ENCODE measurements at regions not wholly inside any gene's neighbourhood (a gene's known extent, or its start where the extent isn't known, plus 50 kb on each side); places are given as distances from the start of the nearest gene placed in this dataset.

GRCh38 chr10:88212069-88212468 is 348.6 kb downstream of the PTEN start:
- TF ChIP-seq EZH2 (IDR thresholded peaks at IDR 0.05; ENCODE audit: insufficient read depth, poor library complexity, severe bottlenecking) (no peak), EZH2phosphoT487 (IDR thresholded peaks at IDR 0.05; ENCODE audit: insufficient read depth, low read depth) (no peak)
- no peaks in the 10 kb centered on the region for H3K36me3 ChIP-seq (ENCODE audit: low read depth)
- no peak for DNase-seq

GRCh38 chr10:88213065-88213605 is 349.7 kb downstream of the PTEN start:
- H3K9ac ChIP-seq, result no peak overlapping the region
- H3K36me3 ChIP-seq (ENCODE audit: low read depth), result no peaks in the 10 kb centered on the region
- H3K27ac ChIP-seq, result no peak overlapping the region
- no peak overlapping the region for H2AFZ ChIP-seq
- H3K9me2 ChIP-seq (ENCODE audit: insufficient read depth), result no peaks in the 10 kb centered on the region
- H3K27me3 ChIP-seq (replicated peaks; ENCODE audit: insufficient read depth), result no peaks in the 10 kb centered on the region
- H3K4me3 ChIP-seq, result no peak overlapping the region
- H3F3A ChIP-seq (ENCODE audit: insufficient read depth), result peaks cover 16% of the 10 kb centered on the region; the same call in 1 of the 2 replicates
- no peaks in the 10 kb centered on the region for H3K9me3 ChIP-seq (ENCODE audit: low read depth)
- DNase-seq, result no peak
- 88 to 89% methylated on average over 6 of the region's 6 CpGs for WGBS, 2 experiments (ENCODE audit: low coverage in 1 of 2, low lambda C conversion rate in 2 of 2, missing lambda C conversion rate in 2 of 2)
- H3K4me2 ChIP-seq (ENCODE audit: unreplicated experiment), result no peak overlapping the region
- H3K79me2 ChIP-seq (ENCODE audit: insufficient read depth), result no peaks in the 10 kb centered on the region
- TF ChIP-seq EZH2phosphoT487 (IDR thresholded peaks at IDR 0.05; ENCODE audit: insufficient read depth, low read depth), result no peak
- TF ChIP-seq EZH2 (IDR thresholded peaks at IDR 0.05; ENCODE audit: insufficient read depth, poor library complexity, severe bottlenecking), result no peak
- H4K20me1 ChIP-seq (ENCODE audit: insufficient read depth), result no peaks in the 10 kb centered on the region
- in situ Hi-C loops (cut with MboI), result no loop called here
- H3K4me1 ChIP-seq (ENCODE audit: insufficient read depth), result peaks cover 17% of the 10 kb centered on the region

More at GRCh38 chr10:88212069-88212468, 348.6 kb downstream of the PTEN start:
- Histone ChIP-seq H3K4me3 (no peak overlapping the region), H2AFZ (no peak overlapping the region), H3K27me3 (replicated peaks; ENCODE audit: insufficient read depth) (no peaks in the 10 kb centered on the region), H3K27ac (no peak overlapping the region), H3K4me1 (ENCODE audit: insufficient read depth) (peaks cover 17% of the 10 kb centered on the region), H3K9me3 (ENCODE audit: low read depth) (no peaks in the 10 kb centered on the region), H3K9me2 (ENCODE audit: insufficient read depth) (no peaks in the 10 kb centered on the region), H3K79me2 (ENCODE audit: insufficient read depth) (no peaks in the 10 kb centered on the region), H3K9ac (no peak overlapping the region), H3K4me2 (ENCODE audit: unreplicated experiment) (no peak overlapping the region), H4K20me1 (ENCODE audit: insufficient read depth) (no peaks in the 10 kb centered on the region), H3F3A (ENCODE audit: insufficient read depth) (peaks cover 16% of the 10 kb centered on the region; the same call in 1 of the 2 replicates)
- in situ Hi-C loops (cut with MboI), result no loop called here

- DNase-seq, result no peak
- Histone ChIP-seq H3K9me2 (ENCODE audit: insufficient read depth) (no peaks in the 10 kb centered on the region), H3F3A (ENCODE audit: insufficient read depth) (no peaks in the 10 kb centered on the region), H3K36me3 (ENCODE audit: low read depth) (no peaks in the 10 kb centered on the region), H3K4me3 (no peak overlapping the region), H2AFZ (no peak overlapping the region), H4K20me1 (ENCODE audit: insufficient read depth) (no peaks in the 10 kb centered on the region), H3K9me3 (ENCODE audit: low read depth) (no peaks in the 10 kb centered on the region), H3K9ac (no peak overlapping the region), H3K27ac (no peak overlapping the region), H3K4me1 (ENCODE audit: insufficient read depth) (no peaks in the 10 kb centered on the region), H3K27me3 (replicated peaks; ENCODE audit: insufficient read depth) (no peaks in the 10 kb centered on the region), H3K79me2 (ENCODE audit: insufficient read depth) (no peaks in the 10 kb centered on the region), H3K4me2 (ENCODE audit: unreplicated experiment) (no peak overlapping the region)
- no peak for TF ChIP-seq EZH2phosphoT487 (IDR thresholded peaks at IDR 0.05; ENCODE audit: insufficient read depth, low read depth)
- TF ChIP-seq EZH2 (IDR thresholded peaks at IDR 0.05; ENCODE audit: insufficient read depth, poor library complexity, severe bottlenecking), result no peak
- WGBS, 2 experiments (ENCODE audit: low coverage in 1 of 2, low lambda C conversion rate in 2 of 2, missing lambda C conversion rate in 2 of 2), result 95 to 96% methylated on average over 3 of the region's 3 CpGs
- in situ Hi-C loops (cut with MboI), result no loop called here
These were observed 353.6 kb downstream of the PTEN start for GRCh38 chr10:88216976-88217375.

GRCh38 chr10:88218362-88218761 is 354.9 kb downstream of the PTEN start:
- H3K27ac ChIP-seq, result no peak overlapping the region
- H3K4me3 ChIP-seq, result no peak overlapping the region
- H3K9me3 ChIP-seq (ENCODE audit: low read depth), result no peaks in the 10 kb centered on the region
- no peak for TF ChIP-seq EZH2phosphoT487 (IDR thresholded peaks at IDR 0.05; ENCODE audit: insufficient read depth, low read depth)
- no peak for TF ChIP-seq EZH2 (IDR thresholded peaks at IDR 0.05; ENCODE audit: insufficient read depth, poor library complexity, severe bottlenecking)
- H2AFZ ChIP-seq, result no peak overlapping the region
- H3K36me3 ChIP-seq (ENCODE audit: low read depth), result no peaks in the 10 kb centered on the region
- H3K79me2 ChIP-seq (ENCODE audit: insufficient read depth), result no peaks in the 10 kb centered on the region
- H4K20me1 ChIP-seq (ENCODE audit: insufficient read depth), result no peaks in the 10 kb centered on the region
- in situ Hi-C loops (cut with MboI), result no loop called here
- no peaks in the 10 kb centered on the region for H3K9me2 ChIP-seq (ENCODE audit: insufficient read depth)
- H3K27me3 ChIP-seq (replicated peaks; ENCODE audit: insufficient read depth), result no peaks in the 10 kb centered on the region
- H3F3A ChIP-seq (ENCODE audit: insufficient read depth), result no peaks in the 10 kb centered on the region
- 91 to 93% methylated on average over 3 of the region's 3 CpGs for WGBS, 2 experiments (ENCODE audit: low coverage in 1 of 2, low lambda C conversion rate in 2 of 2, missing lambda C conversion rate in 2 of 2)
- H3K4me2 ChIP-seq (ENCODE audit: unreplicated experiment), result no peak overlapping the region
- no peak overlapping the region for H3K9ac ChIP-seq
- DNase-seq, result no peak
- no peaks in the 10 kb centered on the region for H3K4me1 ChIP-seq (ENCODE audit: insufficient read depth)

GRCh38 chr10:88219753-88220152 is 356.3 kb downstream of the PTEN start:
- no peaks in the 10 kb centered on the region for H3K27me3 ChIP-seq (replicated peaks; ENCODE audit: insufficient read depth)
- no peak overlapping the region for H3K4me2 ChIP-seq (ENCODE audit: unreplicated experiment)
- H3F3A ChIP-seq (ENCODE audit: insufficient read depth), result no peaks in the 10 kb centered on the region
- no peaks in the 10 kb centered on the region for H3K79me2 ChIP-seq (ENCODE audit: insufficient read depth)
- H3K9me3 ChIP-seq (ENCODE audit: low read depth), result no peaks in the 10 kb centered on the region
- no peak overlapping the region for H2AFZ ChIP-seq
- 74 to 81% methylated on average over 2 of the region's 2 CpGs for WGBS, 2 experiments (ENCODE audit: low coverage in 1 of 2, low lambda C conversion rate in 2 of 2, missing lambda C conversion rate in 2 of 2)
- no peaks in the 10 kb centered on the region for H4K20me1 ChIP-seq (ENCODE audit: insufficient read depth)
- in situ Hi-C loops (cut with MboI), result no loop called here
- no peak overlapping the region for H3K9ac ChIP-seq
- no peaks in the 10 kb centered on the region for H3K36me3 ChIP-seq (ENCODE audit: low read depth)
- H3K9me2 ChIP-seq (ENCODE audit: insufficient read depth), result peaks cover 3% of the 10 kb centered on the region; the same call in 1 of the 2 replicates
- DNase-seq, result no peak
- no peak overlapping the region for H3K4me3 ChIP-seq
- no peak overlapping the region for H3K27ac ChIP-seq
- H3K4me1 ChIP-seq (ENCODE audit: insufficient read depth), result no peaks in the 10 kb centered on the region
- no peak for TF ChIP-seq EZH2phosphoT487 (IDR thresholded peaks at IDR 0.05; ENCODE audit: insufficient read depth, low read depth)
- no peak for TF ChIP-seq EZH2 (IDR thresholded peaks at IDR 0.05; ENCODE audit: insufficient read depth, poor library complexity, severe bottlenecking)
